T-helper 22 cell (primary cell): ENCODE measurements at regions not wholly inside any gene's neighbourhood (a gene's known extent, or its start where the extent isn't known, plus 50 kb on each side); places are given as distances from the start of the nearest gene placed in this dataset.

ENCODE experiments used
- DNase-seq: peaks from one replicate; pipeline ENCODE4 v3.0.0-alpha.2; 2020; ENCODE audit warnings: low read depth

DNA sequence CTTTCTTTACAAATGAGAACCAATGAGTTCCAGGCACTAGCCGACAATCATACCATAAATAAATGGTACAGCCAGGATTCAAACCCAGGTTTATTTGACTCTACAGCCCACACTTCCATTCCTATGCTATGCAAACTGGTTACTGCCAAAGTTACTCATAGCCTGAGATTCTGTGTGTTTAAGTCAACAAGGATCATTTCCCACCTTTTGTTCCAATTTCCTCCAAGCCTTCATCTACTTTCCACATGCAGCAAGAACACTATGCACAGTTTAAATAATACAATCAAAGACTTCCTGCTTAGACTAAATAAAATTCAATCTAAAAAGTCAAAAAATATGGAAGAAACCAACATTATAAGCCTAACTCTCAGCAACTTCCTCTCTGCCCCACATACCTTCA, 59.2 kb upstream of the KLF12 start:
- no peak for DNase-seq

DNA sequence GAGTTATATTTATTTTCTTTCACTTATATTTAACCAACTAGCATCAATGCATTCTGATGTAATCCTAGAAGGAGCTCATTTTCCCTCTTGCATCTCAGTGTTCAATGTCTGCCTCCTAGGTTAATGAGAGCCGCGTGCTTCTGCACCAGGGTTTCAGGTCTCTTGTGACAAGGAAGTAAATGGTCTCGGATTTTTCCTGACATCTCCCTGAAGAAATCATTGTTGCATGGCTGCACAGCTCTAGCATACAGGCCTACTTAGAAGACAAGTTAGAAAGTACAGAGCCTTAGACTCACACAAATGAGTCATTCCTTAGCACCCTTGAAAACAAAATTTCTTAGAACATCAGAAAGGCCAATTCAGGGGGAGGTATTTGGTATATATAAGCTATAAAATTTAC, 57.2 kb upstream of the KLF12 start:
- DNase-seq, result no peak

DNA sequence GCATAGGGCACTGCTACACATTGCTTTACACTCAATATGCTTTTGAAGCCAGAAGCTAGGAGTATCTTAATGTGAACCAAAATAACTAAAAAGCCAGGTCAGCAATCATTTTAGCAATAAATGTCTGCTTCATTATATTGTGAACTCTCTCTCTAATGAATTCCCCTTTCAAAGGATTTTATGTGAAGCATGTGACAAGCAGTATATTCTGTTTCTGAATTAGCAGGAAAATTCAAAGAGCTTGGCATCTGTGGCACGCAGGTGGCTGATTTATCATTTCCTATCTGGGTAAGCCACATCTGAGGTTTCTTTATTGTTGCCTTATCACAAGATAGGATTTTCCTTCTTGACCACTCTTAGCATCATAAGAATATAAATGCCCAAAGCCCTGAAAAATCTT, 56.8 kb upstream of the KLF12 start:
- no peak for DNase-seq

DNA sequence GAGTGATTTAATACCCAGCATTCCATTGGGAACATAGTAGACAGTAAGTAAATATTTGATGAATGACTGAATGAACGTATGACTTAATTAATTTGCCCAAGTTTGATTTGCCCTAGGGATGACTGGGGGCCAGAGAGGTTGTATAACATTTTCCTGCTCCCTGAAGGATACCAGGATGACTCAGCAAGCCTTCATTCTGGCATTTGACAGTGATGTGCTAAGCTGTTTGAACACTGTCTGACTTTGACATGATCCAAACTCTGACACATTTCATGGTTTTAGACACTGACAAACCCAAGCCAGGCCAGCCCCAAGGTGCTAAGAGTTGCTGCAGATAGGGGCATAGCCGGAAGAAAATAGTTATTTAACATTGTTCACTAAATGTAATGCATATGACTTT, 53.4 kb upstream of the KLF12 start:
- no peak for DNase-seq

DNA sequence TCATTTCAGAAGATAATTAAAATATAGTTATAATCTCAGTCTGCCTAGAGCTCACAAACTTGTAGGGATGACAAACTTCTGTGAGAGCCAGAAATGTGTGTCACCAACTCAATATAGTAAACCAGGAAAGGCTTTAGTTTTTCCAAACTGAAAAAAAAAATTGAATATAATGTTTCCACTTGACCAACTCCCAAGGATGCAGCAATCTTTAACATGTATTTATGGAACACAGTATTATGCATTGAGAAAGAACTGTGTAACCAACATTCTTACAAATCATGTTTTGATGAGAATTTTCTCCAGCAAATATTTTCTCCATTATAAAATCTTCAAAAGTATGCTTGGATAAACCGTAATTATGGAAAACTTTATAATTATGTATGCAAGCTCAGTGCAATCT, 50.1 kb upstream of the KLF12 start:
- DNase-seq, result no peak
